ENCODE measurements at regions not wholly inside any gene's neighbourhood (a gene's known extent, or its start where the extent isn't known, plus 50 kb on each side); places are given as distances from the start of the nearest gene placed in this dataset.
"Not testable (repeated sequence)": the region's sequence is repeated elsewhere in the genome, so short reads cannot be mapped to it uniquely, and the experiment has no call there.

GRCh38 chr6:18527836-18528743 lies 140.9 kb downstream of the RNF144B start:
- H3K27me3 Mint-ChIP-seq: peaks cover 0 to 14% (median 2%) of the 10 kb centered on the region in 5 donors
- H3K4me3 Mint-ChIP-seq: no peak overlapping the region
- DNase-seq (no peak), ATAC-seq (no peak)
- H3K9me3 Mint-ChIP-seq: no peaks in the 10 kb centered on the region
- no peaks in the 10 kb centered on the region for H3K4me1 Mint-ChIP-seq
- H3K27ac Mint-ChIP-seq: no peak overlapping the region
- POLR2A ChIA-PET: interaction anchor here (0.6 kb wide), 1 partner anchor 247 kb away, joined by 8 read pairs; no protein-coding TSS in a partner anchor
- no peaks in the 10 kb centered on the region for H3K36me3 Mint-ChIP-seq

DNA sequence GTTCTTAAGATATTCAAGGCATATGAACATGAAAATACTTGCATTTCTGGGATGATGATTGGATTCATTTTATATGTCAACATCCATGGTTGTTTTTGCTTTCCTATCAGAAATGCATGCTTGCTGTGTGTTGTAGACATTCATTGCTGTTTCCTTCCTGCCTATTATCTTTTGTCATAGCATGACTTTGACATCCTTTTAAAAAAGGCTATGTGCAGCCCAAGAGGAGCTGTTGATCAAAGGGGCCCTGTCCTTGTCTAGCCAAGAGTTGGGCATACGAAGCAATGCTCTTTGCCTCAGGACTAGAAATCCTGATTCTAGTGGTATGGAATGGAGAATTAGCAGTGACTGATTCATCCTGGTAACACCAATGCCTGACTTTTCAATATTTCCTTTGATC lies 143.1 kb downstream of the RNF144B start:
- POLR2A ChIA-PET: no interaction called here
- no peaks in the 10 kb centered on the region for H3K36me3 Mint-ChIP-seq
- peaks cover 2 to 16% (median 9%) of the 10 kb centered on the region in 5 donors for H3K27me3 Mint-ChIP-seq
- H3K4me3 Mint-ChIP-seq: no peak overlapping the region
- no peak overlapping the region for H3K27ac Mint-ChIP-seq
- no peaks in the 10 kb centered on the region for H3K4me1 Mint-ChIP-seq
- ATAC-seq (no peak), DNase-seq (no peak)
- no peaks in the 10 kb centered on the region for H3K9me3 Mint-ChIP-seq

DNA sequence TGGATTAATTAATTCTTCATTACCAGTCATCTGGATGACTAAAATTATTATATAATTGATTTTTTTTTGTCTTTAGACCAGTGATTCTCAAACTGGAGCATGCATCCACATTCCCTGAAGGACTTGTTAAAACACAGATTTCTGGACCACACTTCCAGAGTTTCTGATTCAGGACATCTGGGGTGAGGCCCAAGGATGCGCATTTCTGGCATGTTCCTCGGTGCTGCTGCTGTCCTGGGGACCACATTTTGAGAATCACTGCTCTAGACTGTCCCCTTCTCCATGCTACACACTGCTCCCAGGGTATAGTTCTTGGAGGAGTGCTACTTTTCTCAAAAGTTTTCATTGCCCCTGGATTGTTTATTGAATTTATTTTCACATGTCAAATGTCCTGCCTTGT lies 145.0 kb downstream of the RNF144B start:
- peaks cover 5 to 23% (median 13%) of the 10 kb centered on the region in 5 donors for H3K27me3 Mint-ChIP-seq
- H3K9me3 Mint-ChIP-seq: no peaks in the 10 kb centered on the region
- no peak overlapping the region for H3K4me3 Mint-ChIP-seq
- POLR2A ChIA-PET: no interaction called here
- H3K36me3 Mint-ChIP-seq: no peaks in the 10 kb centered on the region
- ATAC-seq (no peak), DNase-seq (no peak)
- H3K4me1 Mint-ChIP-seq: no peaks in the 10 kb centered on the region
- no peak overlapping the region for H3K27ac Mint-ChIP-seq

DNA sequence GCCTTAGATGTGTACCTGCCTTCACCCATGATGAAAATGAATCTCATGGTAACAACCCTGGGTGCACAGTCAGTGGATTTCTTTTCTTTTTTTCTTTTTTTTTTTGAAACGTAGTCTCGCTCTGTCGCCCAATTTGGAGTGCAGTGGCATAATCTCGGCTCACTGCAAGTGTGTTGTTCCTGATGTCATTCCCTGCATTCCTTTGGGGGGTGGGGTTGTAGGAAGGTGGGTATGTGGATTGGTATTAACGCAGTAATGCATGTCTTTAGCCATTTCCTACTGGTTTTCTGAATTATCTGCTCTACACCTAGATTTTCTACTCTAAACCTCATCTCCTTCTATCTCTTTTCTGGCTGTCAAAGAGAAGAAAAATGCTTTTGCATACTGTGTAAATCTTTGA lies 146.6 kb downstream of the RNF144B start:
- no peaks in the 10 kb centered on the region for H3K36me3 Mint-ChIP-seq
- no peak overlapping the region for H3K4me3 Mint-ChIP-seq
- peaks cover 5 to 27% (median 13%) of the 10 kb centered on the region in 5 donors for H3K27me3 Mint-ChIP-seq
- H3K9me3 Mint-ChIP-seq: no peaks in the 10 kb centered on the region
- no peak overlapping the region for H3K27ac Mint-ChIP-seq
- DNase-seq (no peak), ATAC-seq (no peak)
- no peaks in the 10 kb centered on the region for H3K4me1 Mint-ChIP-seq
- POLR2A ChIA-PET: no interaction called here

GRCh38 chr6:18536591-18537055 lies 149.5 kb downstream of the RNF144B start:
- POLR2A ChIA-PET: no interaction called here
- no peaks in the 10 kb centered on the region for H3K36me3 Mint-ChIP-seq
- DNase-seq (no peak), ATAC-seq (no peak)
- peaks cover 9 to 53% (median 26%) of the 10 kb centered on the region in 5 donors for H3K27me3 Mint-ChIP-seq
- H3K4me1 Mint-ChIP-seq: no peaks in the 10 kb centered on the region
- peaks cover 0 to 6% (median 0%) of the 10 kb centered on the region in 9 donors for H3K9me3 Mint-ChIP-seq
- H3K27ac Mint-ChIP-seq: no peak overlapping the region
- H3K4me3 Mint-ChIP-seq: no peak overlapping the region

GRCh38 chr6:18538315-18538714 lies 151.2 kb downstream of the RNF144B start:
- Mint-ChIP-seq H3K27ac (no peak overlapping the region), H3K27me3 (peaks cover 10 to 53% (median 29%) of the 10 kb centered on the region in 5 donors), H3K4me1 (no peaks in the 10 kb centered on the region), H3K9me3 (peaks cover 0 to 6% (median 3%) of the 10 kb centered on the region in 9 donors), H3K4me3 (no peak overlapping the region), H3K36me3 (peaks cover 0 to 3% (median 0%) of the 10 kb centered on the region in 3 donors)
- ATAC-seq (no peak), DNase-seq (no peak)
- POLR2A ChIA-PET: no interaction called here

DNA sequence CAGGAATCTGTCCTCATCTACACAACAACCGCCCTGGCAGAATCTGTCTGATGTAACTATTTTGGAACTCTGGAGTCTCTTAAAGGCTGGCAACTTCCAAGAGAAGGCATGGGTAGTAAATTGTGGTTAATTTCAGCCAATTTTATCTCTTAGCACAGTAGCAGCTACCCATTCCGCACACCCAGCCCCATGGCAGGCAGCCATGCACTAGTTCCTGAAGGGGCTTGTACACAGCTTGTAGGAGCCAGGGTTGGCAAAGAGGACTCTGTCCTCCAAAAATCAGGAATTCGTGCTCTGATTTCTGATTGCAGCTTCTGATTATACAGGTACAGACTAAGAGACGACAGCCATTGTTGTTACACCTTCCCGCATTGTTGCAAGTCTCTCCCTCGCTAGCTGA lies 155.9 kb downstream of the RNF144B start:
- H3K36me3 Mint-ChIP-seq: peaks cover 0 to 23% (median 3%) of the 10 kb centered on the region in 3 donors
- ATAC-seq (no peak), DNase-seq (no peak)
- no peak overlapping the region for H3K4me3 Mint-ChIP-seq
- H3K27ac Mint-ChIP-seq: no peak overlapping the region
- H3K27me3 Mint-ChIP-seq: peaks cover 8 to 30% (median 15%) of the 10 kb centered on the region in 5 donors
- no peaks in the 10 kb centered on the region for H3K4me1 Mint-ChIP-seq
- POLR2A ChIA-PET: no interaction called here
- H3K9me3 Mint-ChIP-seq: peaks cover 10 to 39% (median 26%) of the 10 kb centered on the region in 9 donors

DNA sequence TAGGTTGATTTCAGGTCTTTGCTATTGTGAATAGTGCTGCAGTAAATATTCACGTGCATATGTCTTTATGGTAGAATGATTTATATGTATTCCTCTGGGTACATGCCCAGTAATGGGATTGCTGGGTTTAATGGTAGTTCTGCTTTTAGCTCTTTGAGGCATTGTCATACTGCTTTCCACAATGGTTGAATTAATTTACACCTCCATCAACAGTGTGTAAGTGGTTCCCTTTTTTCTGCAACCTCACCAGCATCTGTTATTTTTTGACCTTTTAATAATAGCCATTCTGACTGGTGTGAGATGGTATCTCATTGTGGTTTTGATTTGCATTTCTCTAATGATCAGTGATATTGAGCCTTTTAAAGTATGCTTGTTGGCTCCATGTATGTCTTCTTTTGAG lies 158.0 kb downstream of the RNF144B start:
- POLR2A ChIA-PET, H3K4me1 Mint-ChIP-seq, H3K27ac Mint-ChIP-seq, ATAC-seq, DNase-seq, H3K4me3 Mint-ChIP-seq: not testable (repeated sequence)
- peaks cover 10 to 43% (median 25%) of the 10 kb centered on the region in 9 donors for H3K9me3 Mint-ChIP-seq
- peaks cover 5 to 13% (median 10%) of the 10 kb centered on the region in 5 donors for H3K27me3 Mint-ChIP-seq
- peaks cover 0 to 23% (median 3%) of the 10 kb centered on the region in 3 donors for H3K36me3 Mint-ChIP-seq

- H3K27ac Mint-ChIP-seq: no peak overlapping the region
- ATAC-seq: no peak
- POLR2A ChIA-PET: no interaction called here
- no peaks in the 10 kb centered on the region for H3K4me1 Mint-ChIP-seq
- DNase-seq: no peak
- H3K4me3 Mint-ChIP-seq: no peak overlapping the region
- peaks cover 0 to 23% (median 3%) of the 10 kb centered on the region in 3 donors for H3K36me3 Mint-ChIP-seq
- peaks cover 10 to 43% (median 25%) of the 10 kb centered on the region in 9 donors for H3K9me3 Mint-ChIP-seq
- peaks cover 7 to 11% (median 8%) of the 10 kb centered on the region in 5 donors for H3K27me3 Mint-ChIP-seq
These were observed 158.6 kb downstream of the RNF144B start for GRCh38 chr6:18545726-18546125.

- no peak for DNase-seq
- POLR2A ChIA-PET: no interaction called here
- Mint-ChIP-seq H3K27ac (no peak overlapping the region), H3K9me3 (peaks cover 4 to 22% (median 10%) of the 10 kb centered on the region in 9 donors), H3K27me3 (peaks cover 6 to 20% (median 14%) of the 10 kb centered on the region in 5 donors), H3K4me1 (no peaks in the 10 kb centered on the region), H3K4me3 (no peak overlapping the region), H3K36me3 (peaks cover 0 to 11% (median 0%) of the 10 kb centered on the region in 3 donors)
- ATAC-seq: no peak
These were observed 163.0 kb downstream of the RNF144B start for GRCh38 chr6:18550119-18550518.

- H3K4me3 Mint-ChIP-seq: no peak overlapping the region
- no peak for ATAC-seq
- peaks cover 2 to 13% (median 4%) of the 10 kb centered on the region in 9 donors for H3K9me3 Mint-ChIP-seq
- H3K27me3 Mint-ChIP-seq: peaks cover 5 to 25% (median 16%) of the 10 kb centered on the region in 5 donors
- no peak for DNase-seq
- no peaks in the 10 kb centered on the region for H3K4me1 Mint-ChIP-seq
- H3K36me3 Mint-ChIP-seq: peaks cover 0 to 6% (median 0%) of the 10 kb centered on the region in 3 donors
- H3K27ac Mint-ChIP-seq: no peak overlapping the region
- POLR2A ChIA-PET: no interaction called here
These were observed 164.1 kb downstream of the RNF144B start for GRCh38 chr6:18551228-18551627.

- Mint-ChIP-seq H3K4me1 (no peaks in the 10 kb centered on the region), H3K4me3 (no peak overlapping the region), H3K27ac (no peak overlapping the region), H3K9me3 (no peaks in the 10 kb centered on the region), H3K36me3 (no peaks in the 10 kb centered on the region), H3K27me3 (peaks cover 14 to 54% (median 18%) of the 10 kb centered on the region in 5 donors)
- DNase-seq (no peak), ATAC-seq (no peak)
- POLR2A ChIA-PET: no interaction called here
These were observed 168.6 kb downstream of the RNF144B start for GRCh38 chr6:18555750-18556149.

- POLR2A ChIA-PET: no interaction called here
- Mint-ChIP-seq H3K27ac (no peak overlapping the region), H3K36me3 (no peaks in the 10 kb centered on the region), H3K9me3 (no peaks in the 10 kb centered on the region), H3K4me3 (no peak overlapping the region), H3K4me1 (no peaks in the 10 kb centered on the region), H3K27me3 (peaks cover 8 to 55% (median 20%) of the 10 kb centered on the region in 5 donors)
- DNase-seq (no peak), ATAC-seq (no peak)
These were observed 174.0 kb downstream of the RNF144B start for GRCh38 chr6:18561037-18561750.
